ENCODE measurements at regions not wholly inside any gene's neighbourhood (a gene's known extent, or its start where the extent isn't known, plus 50 kb on each side); places are given as distances from the start of the nearest gene placed in this dataset.

GRCh38 chr20:24208652-24209051, 220.1 kb upstream of the GGTLC1 start:
- no peak for DNase-seq (ENCODE audit: low spot score)
- intact Hi-C loops (cut with DNase I) = no loop called here

- DNase-seq (ENCODE audit: low spot score) = no peak
- intact Hi-C loops (cut with DNase I) = no loop called here
These were observed 219.3 kb upstream of the GGTLC1 start for GRCh38 chr20:24207803-24208300.

GRCh38 chr20:24206995-24207394, 218.4 kb upstream of the GGTLC1 start:
- DNase-seq (ENCODE audit: low spot score) = no peak
- intact Hi-C loops (cut with DNase I) = no loop called here

GRCh38 chr20:24203526-24204183, 215.1 kb upstream of the GGTLC1 start:
- DNase-seq (ENCODE audit: low spot score) = no peak
- intact Hi-C loops (cut with DNase I) = no loop called here

- intact Hi-C loops (cut with DNase I) = no loop called here
These were observed 210.9 kb upstream of the GGTLC1 start for GRCh38 chr20:24199501-24199900.

GRCh38 chr20:24194143-24194542, 205.6 kb upstream of the GGTLC1 start:
- intact Hi-C loops (cut with DNase I) = no loop called here

More at GRCh38 chr20:24199501-24199900, 210.9 kb upstream of the GGTLC1 start:
- DNase-seq (ENCODE audit: low spot score) = no peak

GRCh38 chr20:24190905-24191304, 202.3 kb upstream of the GGTLC1 start:
- no peak for DNase-seq (ENCODE audit: low spot score)
- intact Hi-C loops (cut with DNase I) = no loop called here

More at GRCh38 chr20:24194143-24194542, 205.6 kb upstream of the GGTLC1 start:
- DNase-seq (ENCODE audit: low spot score) = no peak

- intact Hi-C loops (cut with DNase I) = no loop called here
- no peak for DNase-seq (ENCODE audit: low spot score)
These were observed 197.2 kb upstream of the GGTLC1 start for GRCh38 chr20:24185791-24186190.

- no peak for DNase-seq (ENCODE audit: low spot score)
- intact Hi-C loops (cut with DNase I) = no loop called here
These were observed 192.6 kb upstream of the GGTLC1 start for GRCh38 chr20:24181151-24181550.

- no peak for DNase-seq (ENCODE audit: low spot score)
- intact Hi-C loops (cut with DNase I) = no loop called here
These were observed 180.7 kb upstream of the GGTLC1 start for GRCh38 chr20:24169256-24169655.

GRCh38 chr20:24166412-24166811, 177.8 kb upstream of the GGTLC1 start:
- DNase-seq (ENCODE audit: low spot score) = no peak
- intact Hi-C loops (cut with DNase I) = no loop called here

- intact Hi-C loops (cut with DNase I) = no loop called here
- DNase-seq (ENCODE audit: low spot score) = no peak
These were observed 177.5 kb upstream of the GGTLC1 start for GRCh38 chr20:24166123-24166381.

GRCh38 chr20:24165301-24166122, 176.9 kb upstream of the GGTLC1 start:
- no peak for DNase-seq (ENCODE audit: low spot score)
- intact Hi-C loops (cut with DNase I) = no loop called here

GRCh38 chr20:24164360-24164759, 175.8 kb upstream of the GGTLC1 start:
- DNase-seq (ENCODE audit: low spot score) = no peak
- intact Hi-C loops (cut with DNase I) = loop anchor here (5.0 kb wide), 2 partner anchors 618 to 753 kb away; no protein-coding TSS in a partner anchor

GRCh38 chr20:24163506-24163905, 174.9 kb upstream of the GGTLC1 start:
- intact Hi-C loops (cut with DNase I) = loop anchor here (5.0 kb wide), 2 partner anchors 619 to 754 kb away; no protein-coding TSS in a partner anchor
- DNase-seq (ENCODE audit: low spot score) = no peak

- no peak for DNase-seq (ENCODE audit: low spot score)
- intact Hi-C loops (cut with DNase I) = loop anchor here (5.0 kb wide), 2 partner anchors 622 to 757 kb away; no protein-coding TSS in a partner anchor
These were observed 172.1 kb upstream of the GGTLC1 start for GRCh38 chr20:24160563-24161281.

- no peak for DNase-seq (ENCODE audit: low spot score)
- intact Hi-C loops (cut with DNase I) = no loop called here
These were observed 169.7 kb upstream of the GGTLC1 start for GRCh38 chr20:24158281-24158680.

GRCh38 chr20:24157213-24157612, 168.6 kb upstream of the GGTLC1 start:
- intact Hi-C loops (cut with DNase I) = no loop called here
- DNase-seq (ENCODE audit: low spot score) = no peak

- intact Hi-C loops (cut with DNase I) = no loop called here
- no peak for DNase-seq (ENCODE audit: low spot score)
These were observed 164.8 kb upstream of the GGTLC1 start for GRCh38 chr20:24153101-24154040.
